HG03045 (cell line): ENCODE measurements at regions not wholly inside any gene's neighbourhood (a gene's known extent, or its start where the extent isn't known, plus 50 kb on each side); places are given as distances from the start of the nearest gene placed in this dataset.

ENCODE experiments used
- ATAC-seq: cut with Tn5 transposase; IDR thresholded peaks from one replicate; pipeline ENCODE4 v1.9.1; 2021; ENCODE audit warnings: mild to moderate bottlenecking, moderate library complexity; ENCODE audit not compliant: unreplicated experiment

GRCh38 chr15:62532367-62532766, 367.3 kb upstream of the C2CD4B start:
- ATAC-seq, result no peak

DNA sequence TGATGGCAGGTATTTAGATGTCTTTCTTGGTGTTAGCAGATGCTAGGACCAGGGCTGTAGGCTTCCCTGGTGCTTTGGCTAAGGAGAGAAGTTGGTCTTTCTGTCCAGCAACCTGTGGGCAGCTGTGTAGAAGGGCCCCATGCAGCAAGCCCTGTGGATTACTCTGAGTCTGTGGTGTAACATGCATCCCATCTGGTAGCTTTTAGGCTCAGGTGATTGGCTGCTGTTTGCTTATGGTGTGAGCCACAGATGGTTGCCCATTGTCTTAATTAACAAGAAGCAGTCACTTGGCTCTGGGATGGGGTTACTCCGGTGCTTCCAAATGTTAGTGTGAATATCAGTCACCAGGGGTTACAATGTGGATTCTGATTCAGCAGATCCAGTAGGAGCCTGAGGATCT, 368.6 kb upstream of the C2CD4B start:
- ATAC-seq, result no peak

DNA sequence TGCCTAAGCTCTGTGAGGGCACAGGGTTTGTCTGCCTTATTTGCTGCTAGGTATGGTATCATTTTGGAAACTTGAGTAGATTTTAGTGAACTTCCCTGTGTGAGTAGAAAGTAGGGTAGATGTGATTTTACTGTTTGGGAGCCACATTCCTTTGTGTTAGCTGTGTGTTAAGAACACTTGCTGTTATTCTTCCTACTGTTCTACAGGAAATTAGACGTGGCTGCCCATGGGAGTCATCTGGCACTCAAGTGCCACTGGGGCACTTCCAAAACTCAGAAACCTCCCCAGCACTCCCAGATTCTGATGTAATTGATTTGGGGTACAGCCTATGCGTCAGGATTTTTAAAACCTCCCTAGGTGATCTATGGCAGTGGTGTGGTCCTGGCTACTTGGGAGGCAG, 369.9 kb upstream of the C2CD4B start:
- ATAC-seq, result no peak

DNA sequence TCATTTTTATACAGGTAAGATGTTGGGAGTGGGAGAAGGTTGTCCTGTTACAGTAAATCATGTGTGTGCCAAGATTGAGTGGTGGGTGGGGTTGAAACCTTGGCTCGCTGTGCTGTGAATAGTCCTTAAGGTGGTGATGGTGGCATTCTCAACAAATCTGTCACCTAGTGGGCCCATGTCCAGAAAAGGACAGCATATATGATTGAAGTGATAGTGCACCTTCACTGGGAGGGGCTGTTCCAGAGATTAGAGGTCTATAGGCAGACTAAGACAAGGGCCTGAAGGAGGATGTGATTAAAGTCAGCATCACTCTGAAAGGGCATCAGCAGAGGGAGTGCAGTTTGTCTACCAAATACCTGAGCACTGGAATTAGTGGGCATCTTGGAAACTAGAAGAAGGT, 374.2 kb upstream of the C2CD4B start:
- ATAC-seq, result no peak

DNA sequence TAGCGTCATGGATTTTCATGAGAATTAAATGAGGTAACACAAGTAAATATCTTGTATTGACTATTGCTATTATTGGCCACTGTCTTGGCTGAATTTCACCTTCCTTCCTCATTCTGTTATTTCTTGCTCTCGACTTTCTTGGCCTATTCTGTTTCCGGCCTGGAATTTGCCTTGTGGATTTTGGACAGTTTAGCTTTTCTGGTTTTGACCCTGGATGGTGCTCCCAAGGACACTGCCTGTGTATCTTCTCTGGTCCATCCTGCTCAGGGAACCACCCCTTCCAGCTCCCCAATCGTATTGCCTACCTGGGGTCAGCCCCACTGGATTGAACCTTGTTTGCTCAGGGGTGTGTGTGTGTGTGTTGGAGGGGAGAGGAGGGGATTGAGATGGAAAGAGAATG, 376.2 kb upstream of the C2CD4B start:
- ATAC-seq, result no peak

DNA sequence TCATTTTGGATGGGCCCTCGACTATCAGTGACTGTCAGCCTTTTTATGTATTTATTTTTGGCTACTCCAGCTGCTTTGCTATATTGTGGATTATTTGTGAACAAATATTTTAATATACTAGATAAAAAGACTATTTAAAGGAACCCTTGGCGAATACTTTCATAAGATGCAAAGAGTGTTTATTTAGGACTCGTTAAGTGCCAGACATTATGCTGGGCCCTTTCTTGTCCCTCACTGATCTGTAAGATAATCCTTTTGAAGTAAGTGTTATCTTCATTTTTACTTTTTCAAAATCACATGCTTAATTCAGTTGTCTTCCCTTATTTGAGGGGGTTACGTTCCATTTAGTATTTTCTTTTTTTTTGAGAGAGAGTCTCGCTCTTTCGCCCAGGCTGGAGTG, 376.8 kb upstream of the C2CD4B start:
- ATAC-seq, result no peak

GRCh38 chr15:62544446-62544845, 379.4 kb upstream of the C2CD4B start:
- ATAC-seq, result no peak

DNA sequence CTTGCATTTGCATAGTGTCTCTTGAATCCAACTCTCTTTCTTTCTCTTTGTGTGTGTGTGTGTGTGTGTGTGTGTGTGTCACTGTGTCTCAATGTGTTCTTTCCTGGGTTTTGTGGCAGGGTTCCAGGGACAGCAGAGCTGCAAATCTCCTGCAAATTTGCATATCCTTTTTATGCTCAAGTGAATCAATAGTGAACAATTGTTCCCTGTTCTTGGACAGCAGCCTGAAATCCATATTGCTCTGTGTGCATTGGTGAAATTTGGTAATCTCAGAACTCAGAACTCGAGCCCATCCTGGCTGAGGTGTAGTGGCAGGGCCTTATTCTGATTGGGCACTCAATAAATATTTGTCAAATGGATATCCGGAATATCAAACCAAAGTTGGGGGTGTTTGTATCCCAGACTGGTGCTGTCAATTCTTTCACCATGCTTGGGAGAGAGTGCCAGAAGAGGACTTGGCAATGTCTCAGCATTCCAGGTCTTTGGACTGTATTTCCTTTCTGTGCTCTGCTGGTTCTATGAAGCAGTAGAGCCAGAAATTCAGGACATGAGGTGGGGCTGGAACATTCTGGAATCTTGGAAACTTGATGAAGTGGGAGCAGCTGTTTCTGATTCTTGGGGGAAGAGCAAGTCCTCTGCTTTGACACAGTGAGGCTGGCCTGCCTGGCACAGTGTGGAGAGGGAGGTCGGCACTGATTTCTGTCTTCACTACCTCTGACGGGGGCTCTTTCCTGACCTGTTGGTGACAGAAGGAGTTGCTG, 380.6 kb upstream of the C2CD4B start:
- ATAC-seq, result no peak

- no peak for ATAC-seq
These were observed 381.5 kb upstream of the C2CD4B start for GRCh38 chr15:62546628-62547027.

DNA sequence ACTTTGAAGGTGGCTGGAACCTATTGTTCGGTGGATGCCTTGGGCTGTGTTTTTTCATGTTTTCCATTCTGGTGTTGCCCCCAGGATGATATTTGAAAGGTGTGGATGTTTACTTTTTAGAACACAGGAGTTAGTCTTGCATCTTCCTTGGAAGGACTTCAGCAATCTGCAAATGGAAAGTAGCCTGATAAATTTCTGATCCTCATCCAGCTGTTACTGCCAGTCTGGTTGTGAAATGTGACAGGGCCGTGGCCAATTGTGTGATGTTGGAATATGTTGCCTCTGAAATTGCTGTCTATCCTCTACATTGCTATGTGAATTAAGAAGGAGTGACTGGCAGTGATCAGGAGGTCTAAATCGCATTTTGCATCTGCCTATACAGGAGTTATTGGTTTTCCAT, 382.5 kb upstream of the C2CD4B start:
- ATAC-seq, result no peak

- ATAC-seq, result no peak
These were observed 384.4 kb upstream of the C2CD4B start for GRCh38 chr15:62549345-62549970.

DNA sequence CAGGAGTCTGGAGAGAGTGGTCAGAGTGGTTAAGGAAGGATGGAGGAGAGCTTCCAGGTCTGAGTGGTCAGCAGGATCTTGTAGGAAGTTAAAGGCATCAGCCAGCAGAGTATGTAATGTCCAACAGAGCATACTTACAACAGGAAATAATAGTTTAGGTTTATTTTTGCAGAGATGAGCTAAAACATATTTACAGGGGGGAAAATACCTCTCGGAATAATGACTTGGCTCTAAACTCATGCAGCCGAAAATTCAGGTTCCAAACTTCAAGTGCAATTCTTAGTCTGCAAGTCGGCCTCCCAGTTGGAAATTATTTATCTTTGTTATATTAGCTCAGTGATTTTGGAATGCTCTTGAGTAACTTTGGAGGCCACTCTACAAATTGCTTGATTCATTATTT, 385.0 kb upstream of the C2CD4B start:
- ATAC-seq, result no peak

GRCh38 chr15:62552444-62552843, 387.4 kb upstream of the C2CD4B start:
- ATAC-seq, result no peak

DNA sequence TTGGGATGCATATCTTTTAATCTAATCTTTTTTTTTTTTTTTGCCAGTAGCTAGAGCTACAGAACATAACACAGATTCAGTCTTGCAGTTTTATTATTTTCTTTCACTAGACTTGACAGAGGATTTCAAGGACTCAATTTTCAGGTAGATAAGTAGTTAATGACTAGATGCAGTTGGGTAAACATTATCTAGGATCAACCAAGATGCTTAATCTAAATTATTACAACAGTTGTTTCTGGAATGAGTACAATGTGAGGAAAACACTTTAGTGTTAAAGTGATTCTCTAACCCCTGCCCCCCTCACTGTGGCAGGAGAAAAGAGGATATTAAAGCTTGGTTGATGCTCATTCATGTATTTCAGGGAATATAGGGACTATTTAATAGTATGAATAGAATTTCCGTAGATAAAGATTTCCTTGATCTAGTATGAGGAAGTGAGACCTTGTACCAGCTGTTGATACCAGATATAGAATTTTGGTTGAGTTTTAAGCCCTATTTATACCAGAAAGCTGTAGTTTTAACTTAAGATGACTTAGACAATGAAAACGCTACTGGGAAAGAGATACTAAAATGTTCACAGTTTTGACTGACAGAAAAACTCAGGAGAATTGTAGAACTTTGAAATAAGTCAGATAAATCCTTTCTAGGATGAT, 389.0 kb upstream of the C2CD4B start:
- no peak for ATAC-seq

DNA sequence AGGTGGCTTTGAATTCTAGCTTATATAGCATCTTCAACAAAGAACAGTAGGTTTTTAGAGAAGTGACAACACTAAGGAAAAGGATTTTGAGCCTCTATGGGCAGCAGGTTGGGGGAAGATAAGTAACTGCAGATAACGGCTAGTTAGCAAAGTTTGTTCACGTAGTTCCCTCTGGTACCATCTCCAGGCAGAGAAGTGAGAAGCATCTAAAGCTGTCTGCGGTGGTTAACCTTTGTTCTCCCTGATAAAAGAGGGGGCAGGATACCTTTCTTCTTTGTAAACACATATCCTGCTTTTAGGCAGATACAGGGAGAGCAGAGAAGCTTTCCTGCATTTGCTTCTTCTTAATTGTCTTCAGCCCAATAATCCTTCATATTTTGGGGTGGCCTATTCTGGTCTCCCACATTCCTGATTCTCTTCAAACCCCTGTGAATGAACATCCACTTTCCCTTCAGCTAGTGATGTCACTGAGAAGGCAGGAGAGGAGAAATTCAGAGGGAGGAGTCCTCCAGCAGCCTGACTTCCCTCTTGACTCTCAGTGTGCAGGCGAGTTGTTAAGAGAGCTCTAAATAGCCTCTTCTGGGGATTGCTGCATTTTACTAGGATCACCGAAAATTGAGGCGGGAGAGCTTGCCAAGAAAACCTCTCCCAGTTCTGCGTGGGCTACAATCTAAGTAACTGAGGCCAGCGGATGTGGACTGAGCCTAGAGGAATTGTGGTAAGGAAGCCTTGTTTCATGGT, 393.7 kb upstream of the C2CD4B start:
- ATAC-seq, result no peak

- ATAC-seq, result no peak
These were observed 394.3 kb upstream of the C2CD4B start for GRCh38 chr15:62559381-62559733.

GRCh38 chr15:62561059-62561519, 396.0 kb upstream of the C2CD4B start:
- ATAC-seq, result no peak

GRCh38 chr15:62561571-62561970, 396.5 kb upstream of the C2CD4B start:
- no peak for ATAC-seq

DNA sequence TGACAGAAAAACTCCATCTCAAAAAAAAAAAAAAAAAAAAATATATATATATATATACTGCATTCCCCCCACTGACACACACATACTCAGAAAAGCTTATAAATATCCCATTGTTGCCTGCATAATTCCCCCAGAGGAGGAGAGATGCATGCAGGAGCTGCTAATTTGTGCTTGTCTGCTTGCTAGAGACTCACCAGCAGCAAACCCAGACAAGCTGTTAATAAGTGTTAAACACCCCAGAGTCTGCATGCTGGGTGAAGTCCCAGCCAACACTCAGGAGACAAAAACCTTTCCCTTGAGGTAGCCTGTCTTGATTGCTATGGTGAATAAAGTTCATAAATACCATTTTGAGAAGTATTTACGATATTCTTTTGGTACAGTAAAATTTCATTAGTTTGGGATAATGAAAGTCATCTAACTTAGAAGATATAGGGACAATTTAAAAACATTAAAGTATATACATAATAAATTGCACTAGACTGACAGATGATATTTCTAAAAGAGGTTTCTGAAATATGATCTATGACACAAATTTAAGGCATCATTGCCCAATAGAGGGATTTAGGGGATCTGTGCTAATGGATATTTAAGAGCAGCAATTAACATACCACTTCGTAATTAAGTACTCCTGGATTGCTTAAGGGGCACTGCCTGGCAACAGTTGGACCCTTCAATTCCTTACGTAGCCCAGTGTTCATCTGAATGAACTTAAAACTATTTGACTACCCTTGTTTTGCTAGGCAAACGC, 400.0 kb upstream of the C2CD4B start:
- ATAC-seq, result no peak

DNA sequence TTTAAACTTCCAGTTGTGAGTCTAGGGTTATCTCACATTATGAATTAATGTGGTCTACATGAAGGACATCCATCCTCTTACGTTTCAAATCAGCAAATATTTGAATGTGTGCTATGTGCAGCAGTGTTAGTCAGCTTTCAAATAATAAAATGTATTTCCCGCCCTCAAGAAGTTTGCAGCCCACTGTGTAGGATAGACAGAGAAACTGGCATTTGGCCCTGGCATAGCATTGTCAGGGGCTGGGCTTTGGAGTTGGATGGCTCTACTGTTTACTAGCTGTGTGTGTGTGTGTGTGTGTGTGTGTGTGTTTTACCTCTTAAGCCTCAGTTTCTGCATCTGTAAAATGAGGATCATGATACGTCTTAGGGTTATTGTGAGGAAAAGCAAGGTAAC, 400.5 kb upstream of the C2CD4B start:
- no peak for ATAC-seq

DNA sequence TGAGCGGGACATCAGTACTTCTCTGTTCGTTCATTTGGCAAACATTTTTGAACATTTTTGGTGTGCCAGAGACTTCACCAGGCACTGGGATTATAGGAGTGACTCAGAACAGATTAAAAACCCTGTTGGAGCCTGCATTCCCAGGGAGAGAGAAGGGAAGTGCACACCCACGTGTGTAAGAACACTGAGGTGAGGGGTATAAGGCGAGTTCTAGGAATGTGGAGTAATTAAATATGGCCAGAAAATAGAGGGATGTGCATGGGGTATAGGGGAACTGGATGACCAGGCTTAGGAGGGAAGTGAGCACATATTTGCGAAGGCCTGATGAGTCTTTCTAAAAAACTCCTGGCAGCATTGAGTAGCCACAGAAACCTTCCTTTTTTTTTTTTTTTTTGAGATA, 401.2 kb upstream of the C2CD4B start:
- ATAC-seq, result no peak
